ENCODE measurements at regions not wholly inside any gene's neighbourhood (a gene's known extent, or its start where the extent isn't known, plus 50 kb on each side); places are given as distances from the start of the nearest gene placed in this dataset.

- Histone ChIP-seq H3K9me1 (replicated peaks; ENCODE audit: control insufficient read depth, extremely low read depth, insufficient read depth, low read length) (no peaks in the 10 kb centered on the region), H4K20me1 (replicated peaks; ENCODE audit: control insufficient read depth, extremely low read depth, insufficient read depth, low read length) (no peaks in the 10 kb centered on the region), H3K36me3 (ENCODE audit: control insufficient read depth in 2 of 2, extremely low read depth in 1 of 2, insufficient read depth in 2 of 2, low read length in 2 of 2) (no peaks in the 10 kb centered on the region), H3K4me1 (ENCODE audit: control insufficient read depth, extremely low read depth, insufficient read depth, low read length) (peaks cover 8% of the 10 kb centered on the region), H3K27me3 (ENCODE audit: control insufficient read depth in 2 of 2, insufficient read depth in 2 of 2, low read length in 2 of 2) (no peaks in the 10 kb centered on the region), H3K4me3 (replicated peaks in 1 of 3; ENCODE audit: insufficient read depth in 1 of 3, low read depth in 1 of 3, low read length in 3 of 3) (no peak overlapping the region), H3K4me2 (ENCODE audit: insufficient read depth, low read length) (no peak overlapping the region), H2AFZ (ENCODE audit: low read depth, low read length) (no peak overlapping the region), H3K27ac (ENCODE audit: insufficient read depth, low read depth, low read length) (no peak overlapping the region), H3K79me2 (ENCODE audit: control insufficient read depth, insufficient read depth, low read length) (no peaks in the 10 kb centered on the region), H3K9ac (replicated peaks; ENCODE audit: extremely low read depth, insufficient read depth, low read length) (no peak overlapping the region), H3K9me3 (replicated peaks; ENCODE audit: control insufficient read depth, insufficient read depth, low read length) (no peaks in the 10 kb centered on the region)
- ChIA-PET CTCF (no interaction called here), POLR2A (no interaction called here)
- intact Hi-C loops (cut with micrococcal nuclease) (no loop called here), dilution Hi-C loops (cut with MboI; ENCODE audit: extremely low pct_ligation_motif_present, low sequenced_read_pairs) (no loop called here)
- TF ChIP-seq FOS (IDR thresholded peaks at IDR 0.05; ENCODE audit: borderline replicate concordance, insufficient read depth, low read length) (peak; percentile 56), GATA2 (IDR thresholded peaks at IDR 0.05; ENCODE audit: insufficient read depth, insufficient read length, low read depth, low read length) (peak; percentile 81), MAX (IDR thresholded peaks at IDR 0.05; ENCODE audit: insufficient read depth, insufficient read length) (no peak)
- no peak for FAIRE-seq
- peak; percentile 5 for DNase-seq (ENCODE audit: low read depth, low spot score)
- no TSS peak for BruUV-seq (replicated peaks)
These were observed 1077.9 kb upstream of the PIK3C3 start for GRCh38 chr18:40877096-40877495.

GRCh38 chr18:40875101-40875615 lies 1079.9 kb upstream of the PIK3C3 start:
- no TSS peak for BruUV-seq (replicated peaks)
- H2AFZ ChIP-seq (ENCODE audit: low read depth, low read length), result no peak overlapping the region

More at GRCh38 chr18:40875101-40875615, 1079.9 kb upstream of the PIK3C3 start:
- Histone ChIP-seq H4K20me1 (replicated peaks; ENCODE audit: control insufficient read depth, extremely low read depth, insufficient read depth, low read length) (no peaks in the 10 kb centered on the region), H3K27ac (ENCODE audit: insufficient read depth, low read depth, low read length) (no peak overlapping the region), H3K36me3 (ENCODE audit: control insufficient read depth in 2 of 2, extremely low read depth in 1 of 2, insufficient read depth in 2 of 2, low read length in 2 of 2) (no peaks in the 10 kb centered on the region), H3K27me3 (ENCODE audit: control insufficient read depth in 2 of 2, insufficient read depth in 2 of 2, low read length in 2 of 2) (no peaks in the 10 kb centered on the region), H3K9me1 (replicated peaks; ENCODE audit: control insufficient read depth, extremely low read depth, insufficient read depth, low read length) (no peaks in the 10 kb centered on the region), H3K9me3 (replicated peaks; ENCODE audit: control insufficient read depth, insufficient read depth, low read length) (no peaks in the 10 kb centered on the region), H3K9ac (replicated peaks; ENCODE audit: extremely low read depth, insufficient read depth, low read length) (no peak overlapping the region), H3K79me2 (ENCODE audit: control insufficient read depth, insufficient read depth, low read length) (no peaks in the 10 kb centered on the region), H3K4me3 (replicated peaks in 1 of 3; ENCODE audit: insufficient read depth in 1 of 3, low read depth in 1 of 3, low read length in 3 of 3) (no peak overlapping the region), H3K4me2 (ENCODE audit: insufficient read depth, low read length) (no peak overlapping the region), H3K4me1 (ENCODE audit: control insufficient read depth, extremely low read depth, insufficient read depth, low read length) (peaks cover 8% of the 10 kb centered on the region)
- ChIA-PET CTCF (no interaction called here), POLR2A (no interaction called here)
- dilution Hi-C loops (cut with MboI; ENCODE audit: extremely low pct_ligation_motif_present, low sequenced_read_pairs) (no loop called here), intact Hi-C loops (cut with micrococcal nuclease) (no loop called here)
- TF ChIP-seq POLR2AphosphoS5 (IDR thresholded peaks at IDR 0.05; ENCODE audit: insufficient read depth, low read depth, low read length) (no peak), EZH2 (IDR thresholded peaks at IDR 0.05; ENCODE audit: borderline replicate concordance, low read depth, low read length, severe bottlenecking) (no peak), MYC (IDR thresholded peaks at IDR 0.05; ENCODE audit: low read depth, low read length) (no peak), MAX (IDR thresholded peaks at IDR 0.05; ENCODE audit: insufficient read depth, insufficient read length) (no peak)
- DNase-seq (ENCODE audit: low read depth, low spot score) (no peak), FAIRE-seq (no peak)

Measured in endothelial cell of umbilical vein (primary cell).